HepG2 (cell line): ENCODE measurements at regions not wholly inside any gene's neighbourhood (a gene's known extent, or its start where the extent isn't known, plus 50 kb on each side); places are given as distances from the start of the nearest gene placed in this dataset.

Experiments used
- ARID5B ChIP-seq: IDR thresholded peaks from 2 replicates; pipeline ENCODE4 v1.4.0; 2020; ENCODE audit warnings: mild to moderate bottlenecking, missing genetic modification reagents
- CTCF ChIP-seq: sonication (generic); formaldehyde crosslinking; IDR thresholded peaks from 2 replicates; pipeline ENCODE4 v1.5.0; 2020; ENCODE audit warnings: mild to moderate bottlenecking, missing genetic modification reagents, moderate library complexity
- ELF3 ChIP-seq: IDR thresholded peaks from 2 replicates; pipeline ENCODE4 v1.6.1; 2016; ENCODE audit warnings: missing genetic modification reagents, missing compliant biosample characterization
- ETV6 ChIP-seq: sonication (generic); formaldehyde crosslinking; conservative IDR thresholded peaks from 2 replicates; pipeline ENCODE4 v1.4.0; 2020; ENCODE audit warnings: missing genetic modification reagents
- FOXK1 ChIP-seq: sonication (generic); formaldehyde crosslinking; IDR thresholded peaks from 2 replicates; pipeline ENCODE4 v1.4.0; 2020; ENCODE audit warnings: low read depth, missing genetic modification reagents, borderline replicate concordance
- HMG20B ChIP-seq: conservative IDR thresholded peaks from 2 replicates; pipeline ENCODE4 v1.6.1; 2016; ENCODE audit warnings: missing genetic modification reagents, missing compliant biosample characterization
- MIER2 ChIP-seq: IDR thresholded peaks from 2 replicates; pipeline ENCODE4 v1.6.1; 2016; ENCODE audit warnings: missing biosample characterization, missing genetic modification reagents
- NFYC ChIP-seq: IDR thresholded peaks from 2 replicates; pipeline ENCODE4 v1.6.1; 2016; ENCODE audit warnings: missing genetic modification reagents, missing compliant biosample characterization
- SOX5 ChIP-seq: IDR thresholded peaks from 2 replicates; pipeline ENCODE4 v1.6.1; 2016; ENCODE audit warnings: borderline replicate concordance
- XRCC5 ChIP-seq: fragments of 200-400 bp; formaldehyde crosslinking; optimal IDR thresholded peaks from 2 replicates; pipeline ENCODE3; 2017; ENCODE audit warnings: mild to moderate bottlenecking, low read length
- TF ChIP-seq, protein P1 (sequence below), 2 experiments: sonication (generic) in 1 of 2; formaldehyde crosslinking in 1 of 2; IDR thresholded peaks; 2 replicates each; pipeline versions ENCODE4 v1.6.1 to v1.9.0; 2014 to 2022; ENCODE audit warnings: antibody characterized with exemption in 1 of 2, borderline replicate concordance in 1 of 2, inconsistent platforms in 1 of 2, low read depth in 1 of 2, missing genetic modification reagents in 1 of 2
- TF ChIP-seq, protein P2 (sequence below): sonication (generic); formaldehyde crosslinking; IDR thresholded peaks from 2 replicates; pipeline ENCODE4 v1.4.0; 2020; ENCODE audit warnings: missing genetic modification reagents, mild to moderate bottlenecking, borderline replicate concordance

- TF ChIP-seq, protein P1, sequence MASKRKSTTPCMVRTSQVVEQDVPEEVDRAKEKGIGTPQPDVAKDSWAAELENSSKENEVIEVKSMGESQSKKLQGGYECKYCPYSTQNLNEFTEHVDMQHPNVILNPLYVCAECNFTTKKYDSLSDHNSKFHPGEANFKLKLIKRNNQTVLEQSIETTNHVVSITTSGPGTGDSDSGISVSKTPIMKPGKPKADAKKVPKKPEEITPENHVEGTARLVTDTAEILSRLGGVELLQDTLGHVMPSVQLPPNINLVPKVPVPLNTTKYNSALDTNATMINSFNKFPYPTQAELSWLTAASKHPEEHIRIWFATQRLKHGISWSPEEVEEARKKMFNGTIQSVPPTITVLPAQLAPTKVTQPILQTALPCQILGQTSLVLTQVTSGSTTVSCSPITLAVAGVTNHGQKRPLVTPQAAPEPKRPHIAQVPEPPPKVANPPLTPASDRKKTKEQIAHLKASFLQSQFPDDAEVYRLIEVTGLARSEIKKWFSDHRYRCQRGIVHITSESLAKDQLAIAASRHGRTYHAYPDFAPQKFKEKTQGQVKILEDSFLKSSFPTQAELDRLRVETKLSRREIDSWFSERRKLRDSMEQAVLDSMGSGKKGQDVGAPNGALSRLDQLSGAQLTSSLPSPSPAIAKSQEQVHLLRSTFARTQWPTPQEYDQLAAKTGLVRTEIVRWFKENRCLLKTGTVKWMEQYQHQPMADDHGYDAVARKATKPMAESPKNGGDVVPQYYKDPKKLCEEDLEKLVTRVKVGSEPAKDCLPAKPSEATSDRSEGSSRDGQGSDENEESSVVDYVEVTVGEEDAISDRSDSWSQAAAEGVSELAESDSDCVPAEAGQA (IDR thresholded peaks at IDR 0.05; ENCODE audit: low read depth): no peak
- TF ChIP-seq, protein P1 (CRISPR knock-in tag; IDR thresholded peaks at IDR 0.05; ENCODE audit: borderline replicate concordance): no peak
- TF ChIP-seq ELF3 (CRISPR knock-in tag) (peak; percentile 76), ETV6 (no peak), MIER2 (CRISPR knock-in tag) (no peak), SOX5 (peak; percentile 51; the same call in 1 of the 2 replicates), ARID5B (CRISPR knock-in tag) (peak; percentile 79), FOXK1 (CRISPR knock-in tag) (no peak), NFYC (CRISPR knock-in tag) (no peak), XRCC5 (no peak), CTCF (CRISPR knock-in tag) (no peak), HMG20B (CRISPR knock-in tag) (no peak)
- TF ChIP-seq, protein P2, sequence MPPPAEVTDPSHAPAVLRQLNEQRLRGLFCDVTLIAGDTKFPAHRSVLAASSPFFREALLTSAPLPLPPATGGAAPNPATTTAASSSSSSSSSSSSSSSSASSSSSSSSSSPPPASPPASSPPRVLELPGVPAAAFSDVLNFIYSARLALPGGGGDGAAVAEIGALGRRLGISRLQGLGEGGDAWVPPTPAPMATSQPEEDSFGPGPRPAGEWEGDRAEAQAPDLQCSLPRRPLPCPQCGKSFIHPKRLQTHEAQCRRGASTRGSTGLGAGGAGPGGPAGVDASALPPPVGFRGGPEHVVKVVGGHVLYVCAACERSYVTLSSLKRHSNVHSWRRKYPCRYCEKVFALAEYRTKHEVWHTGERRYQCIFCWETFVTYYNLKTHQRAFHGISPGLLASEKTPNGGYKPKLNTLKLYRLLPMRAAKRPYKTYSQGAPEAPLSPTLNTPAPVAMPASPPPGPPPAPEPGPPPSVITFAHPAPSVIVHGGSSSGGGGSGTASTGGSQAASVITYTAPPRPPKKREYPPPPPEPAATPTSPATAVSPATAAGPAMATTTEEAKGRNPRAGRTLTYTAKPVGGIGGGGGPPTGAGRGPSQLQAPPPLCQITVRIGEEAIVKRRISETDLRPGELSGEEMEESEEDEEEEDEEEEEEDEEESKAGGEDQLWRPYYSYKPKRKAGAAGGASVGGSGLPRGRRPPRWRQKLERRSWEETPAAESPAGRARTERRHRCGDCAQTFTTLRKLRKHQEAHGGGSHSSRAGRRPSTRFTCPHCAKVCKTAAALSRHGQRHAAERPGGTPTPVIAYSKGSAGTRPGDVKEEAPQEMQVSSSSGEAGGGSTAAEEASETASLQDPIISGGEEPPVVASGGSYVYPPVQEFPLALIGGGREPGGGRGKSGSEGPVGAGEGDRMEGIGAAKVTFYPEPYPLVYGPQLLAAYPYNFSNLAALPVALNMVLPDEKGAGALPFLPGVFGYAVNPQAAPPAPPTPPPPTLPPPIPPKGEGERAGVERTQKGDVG (CRISPR knock-in tag): no peak
Measured at GRCh38 chr12:89247541-89247942, 104.8 kb downstream of the DUSP6 start (continued).
